ENCODE measurements at regions not wholly inside any gene's neighbourhood (a gene's known extent, or its start where the extent isn't known, plus 50 kb on each side); places are given as distances from the start of the nearest gene placed in this dataset.

DNA sequence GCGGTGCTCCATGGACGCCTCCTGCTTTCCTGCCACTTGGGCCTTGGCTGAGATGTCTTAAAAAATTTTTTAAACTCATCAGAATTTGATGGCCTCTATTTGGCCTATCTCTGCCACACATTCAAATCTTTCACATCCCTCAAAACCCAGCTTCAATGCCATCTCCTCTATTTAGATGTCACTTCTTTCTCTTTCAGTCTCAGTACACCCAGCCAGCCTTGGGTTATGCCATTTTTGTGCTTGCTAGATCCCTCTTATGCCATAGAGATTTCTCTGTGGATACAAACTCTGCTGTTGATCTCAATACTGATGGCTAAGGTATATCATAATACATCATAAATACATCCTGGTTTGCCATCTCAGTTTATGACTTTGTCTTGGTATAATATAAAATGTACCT is 222.3 kb upstream of the TPRG1 start:
- Histone ChIP-seq H3K4me1 (peaks cover 77% of the 10 kb centered on the region), H3K27me3 (no peaks in the 10 kb centered on the region), H3K9me3 (no peaks in the 10 kb centered on the region), H3K27ac (peak overlapping the region; percentile 90), H3K4me3 (no peak overlapping the region), H3K36me3 (no peaks in the 10 kb centered on the region)
- TF ChIP-seq POLR2A (IDR thresholded peaks at IDR 0.05): no peak
- no peak for TF ChIP-seq CTCF (IDR thresholded peaks at IDR 0.05)
- TF ChIP-seq POLR2AphosphoS5 (IDR thresholded peaks at IDR 0.05; ENCODE audit: insufficient read depth in 1 of 2, low read depth in 1 of 2): no peak
- DNase-seq (ENCODE audit: extremely low spot score in 2 of 2): no peak
- intact Hi-C loops (cut with DNase I): loop anchor here (1.0 to 10.0 kb wide), 4 partner anchors 42 to 685 kb away; no protein-coding TSS in a partner anchor

DNA sequence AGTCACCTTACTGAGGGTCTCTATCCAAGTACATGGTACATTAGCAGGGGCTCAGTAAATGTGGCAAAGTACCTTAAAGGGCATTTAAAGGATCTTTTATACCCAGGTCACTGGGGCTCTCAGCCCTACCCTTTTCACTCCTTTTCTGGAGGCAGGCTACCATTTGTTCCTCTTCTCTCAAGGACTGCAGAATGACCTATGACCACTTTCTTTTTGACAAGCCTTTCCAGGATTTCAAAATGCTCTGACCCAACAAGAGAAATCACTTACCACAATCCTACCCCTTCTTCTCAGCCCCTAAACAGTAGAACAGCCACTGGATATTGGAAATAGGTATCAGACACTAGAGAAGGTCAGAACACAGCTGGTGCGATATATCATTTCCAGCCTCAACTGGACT is 221.8 kb upstream of the TPRG1 start:
- Histone ChIP-seq H3K27ac (peak overlapping the region; percentile 90), H3K36me3 (no peaks in the 10 kb centered on the region), H3K4me1 (peaks cover 76% of the 10 kb centered on the region), H3K4me3 (no peak overlapping the region), H3K9me3 (no peaks in the 10 kb centered on the region), H3K27me3 (no peaks in the 10 kb centered on the region)
- DNase-seq (ENCODE audit: extremely low spot score in 2 of 2): no peak
- intact Hi-C loops (cut with DNase I): loop anchor here (1.0 to 10.0 kb wide), 6 partner anchors 43 to 1211 kb away; no protein-coding TSS in a partner anchor
- TF ChIP-seq POLR2A (IDR thresholded peaks at IDR 0.05): no peak
- no peak for TF ChIP-seq POLR2AphosphoS5 (IDR thresholded peaks at IDR 0.05; ENCODE audit: insufficient read depth in 1 of 2, low read depth in 1 of 2)
- no peak for TF ChIP-seq CTCF (IDR thresholded peaks at IDR 0.05)

DNA sequence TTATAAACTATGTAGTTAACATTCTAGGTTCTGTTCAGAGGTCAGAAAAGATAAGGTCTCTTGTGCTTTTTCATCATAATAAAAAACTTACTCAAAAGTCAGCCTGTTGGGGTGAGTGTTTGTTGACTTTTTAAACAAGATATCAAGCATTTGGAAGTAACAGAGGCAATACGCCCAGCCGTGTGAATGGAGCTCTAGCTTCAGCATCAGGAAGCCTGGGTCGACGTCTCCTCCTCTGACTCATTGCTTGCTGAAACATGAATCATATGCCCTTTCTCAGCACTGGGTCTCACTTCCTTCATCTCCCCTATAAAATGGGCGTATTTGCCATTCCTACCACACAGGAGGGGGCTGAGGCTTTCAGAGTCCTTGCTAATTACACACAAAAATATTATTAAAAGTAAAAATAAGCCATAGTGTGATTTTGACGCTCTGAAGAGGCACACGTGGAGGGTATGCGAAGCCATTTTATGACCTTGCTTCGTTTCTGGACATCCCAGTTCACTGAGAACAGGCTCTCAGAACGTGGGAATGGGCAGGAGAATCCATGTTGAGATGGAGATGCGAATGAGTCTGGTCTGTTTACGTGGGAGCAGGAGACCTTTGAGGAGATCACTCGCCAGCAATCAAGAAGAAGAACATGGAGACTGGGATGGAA is 220.8 kb upstream of the TPRG1 start:
- intact Hi-C loops (cut with DNase I): loop anchor here (2.0 to 10.0 kb wide), 2 partner anchors 896 to 1212 kb away; no protein-coding TSS in a partner anchor
- no peak overlapping the region for H3K4me3 ChIP-seq
- H3K9me3 ChIP-seq: no peaks in the 10 kb centered on the region
- peak in 1 of 2 donors; percentile 95 for DNase-seq (ENCODE audit: extremely low spot score in 2 of 2)
- no peaks in the 10 kb centered on the region for H3K36me3 ChIP-seq
- TF ChIP-seq CTCF (IDR thresholded peaks at IDR 0.05) (no peak), POLR2A (IDR thresholded peaks at IDR 0.05) (peak in 1 of 2 donors; percentile 23), POLR2AphosphoS5 (IDR thresholded peaks at IDR 0.05; ENCODE audit: insufficient read depth in 1 of 2, low read depth in 1 of 2) (peak; percentile 17 to 90)
- H3K27ac ChIP-seq: peak overlapping the region; percentile 90
- H3K4me1 ChIP-seq: peaks cover 66% of the 10 kb centered on the region
- H3K27me3 ChIP-seq: no peaks in the 10 kb centered on the region

GRCh38 chr3:188951734-188952133 is 220.0 kb upstream of the TPRG1 start:
- TF ChIP-seq CTCF (IDR thresholded peaks at IDR 0.05) (no peak), POLR2AphosphoS5 (IDR thresholded peaks at IDR 0.05; ENCODE audit: insufficient read depth in 1 of 2, low read depth in 1 of 2) (no peak), POLR2A (IDR thresholded peaks at IDR 0.05) (no peak)
- Histone ChIP-seq H3K9me3 (no peaks in the 10 kb centered on the region), H3K4me3 (no peak overlapping the region), H3K4me1 (peaks cover 58% of the 10 kb centered on the region), H3K36me3 (no peaks in the 10 kb centered on the region), H3K27ac (peak overlapping the region; percentile 90), H3K27me3 (no peaks in the 10 kb centered on the region)
- intact Hi-C loops (cut with DNase I): loop anchor here (2.0 to 10.0 kb wide), 2 partner anchors 897 to 1213 kb away; no protein-coding TSS in a partner anchor
- no peak for DNase-seq (ENCODE audit: extremely low spot score in 2 of 2)

DNA sequence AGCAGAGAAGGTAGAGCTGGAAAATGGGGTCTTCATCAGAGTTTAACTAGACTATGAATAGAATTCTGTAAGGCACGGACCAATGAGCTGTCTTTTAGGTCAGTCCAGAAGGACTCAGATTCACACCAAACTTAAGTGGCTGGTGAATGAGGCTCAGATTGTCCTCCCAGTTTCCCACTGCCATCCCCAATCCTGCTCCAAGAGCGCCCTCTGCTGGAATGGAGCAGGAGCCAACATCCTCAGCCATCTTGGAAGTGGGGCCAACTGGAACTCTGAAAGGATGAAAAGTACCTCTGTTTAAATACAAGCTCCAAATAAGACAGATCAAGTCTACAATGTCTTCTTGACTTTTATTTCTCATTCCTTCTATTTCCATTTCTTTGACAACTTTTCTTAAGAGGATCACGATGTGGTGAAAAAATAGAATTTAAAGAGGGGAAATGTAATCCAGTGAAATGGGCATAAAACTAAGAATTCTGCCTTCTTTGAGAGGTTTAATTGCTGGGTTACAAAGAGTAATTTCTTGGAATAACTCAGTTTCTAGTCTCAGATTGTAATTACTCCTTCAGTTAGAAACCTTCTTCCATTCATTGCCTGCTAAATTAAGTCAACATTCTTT is 217.1 kb upstream of the TPRG1 start:
- TF ChIP-seq POLR2AphosphoS5 (IDR thresholded peaks at IDR 0.05; ENCODE audit: insufficient read depth in 1 of 2, low read depth in 1 of 2): peak in 1 of 2 donors; percentile 48
- no peak for TF ChIP-seq POLR2A (IDR thresholded peaks at IDR 0.05)
- peak; percentile 67 to 96 (median 95) for TF ChIP-seq CTCF (IDR thresholded peaks at IDR 0.05)
- Histone ChIP-seq H3K9me3 (no peaks in the 10 kb centered on the region), H3K27me3 (no peaks in the 10 kb centered on the region), H3K27ac (peak overlapping the region; percentile 30), H3K4me1 (peaks cover 31% of the 10 kb centered on the region), H3K36me3 (no peaks in the 10 kb centered on the region), H3K4me3 (no peak overlapping the region)
- intact Hi-C loops (cut with DNase I): loop anchor here (5.0 to 10.0 kb wide), 2 partner anchors 193 to 900 kb away; no protein-coding TSS in a partner anchor
- no peak for DNase-seq (ENCODE audit: extremely low spot score in 2 of 2)

All from vagina (tissue), 2 donors.